Vagina (tissue), 2 donors: ENCODE measurements at regions not wholly inside any gene's neighbourhood (a gene's known extent, or its start where the extent isn't known, plus 50 kb on each side); places are given as distances from the start of the nearest gene placed in this dataset.

Experiments
- CTCF ChIP-seq, 3 experiments: fragments of 450-650 bp in 2 of 3; fragments of 200-600 bp in 1 of 3; sonication (generic) in 1 of 3; IDR thresholded peaks; one replicate each; pipeline ENCODE4 v1.5.1; 2017 to 2019; ENCODE audit warnings: antibody characterized with exemption in 3 of 3, mild to moderate bottlenecking in 2 of 3, moderate library complexity in 2 of 3
- POLR2A ChIP-seq, 2 donors: fragments of 450-650 bp; IDR thresholded peaks; one replicate each; pipeline ENCODE4 v1.6.1; 2017; ENCODE audit warnings: antibody characterized with exemption in 2 of 2, mild to moderate bottlenecking in 2 of 2, moderate library complexity in 2 of 2
- POLR2AphosphoS5 ChIP-seq, 2 donors: sonication (generic); formaldehyde crosslinking; IDR thresholded peaks; one replicate each; pipeline ENCODE4 v1.9.0; 2017; ENCODE audit warnings: antibody characterized with exemption in 2 of 2, mild to moderate bottlenecking in 2 of 2, low read depth in 1 of 2; ENCODE audit not compliant: insufficient read depth in 1 of 2

GRCh38 chr2:226227341-226227740 is 572.3 kb downstream of the IRS1 start:
- no peak for TF ChIP-seq CTCF (IDR thresholded peaks at IDR 0.05)
- TF ChIP-seq POLR2A (IDR thresholded peaks at IDR 0.05): no peak
- no peak for TF ChIP-seq POLR2AphosphoS5 (IDR thresholded peaks at IDR 0.05; ENCODE audit: insufficient read depth in 1 of 2, low read depth in 1 of 2)
